ENCODE measurements at regions not wholly inside any gene's neighbourhood (a gene's known extent, or its start where the extent isn't known, plus 50 kb on each side); places are given as distances from the start of the nearest gene placed in this dataset.

- TF ChIP-seq CTCF (conservative IDR thresholded peaks at IDR 0.05 in 1 of 2, IDR thresholded peaks at IDR 0.05 in 1 of 2; ENCODE audit: low read depth in 1 of 2, low read length in 2 of 2) (no peak), EZH2 (IDR thresholded peaks at IDR 0.05; ENCODE audit: low read length, missing control alignments) (no peak)
Observed at GRCh38 chr3:150277444-150277843, 130.7 kb upstream of the TSC22D2 start.

Measured in fibroblast of lung (primary cell).